H9 (cell line): ENCODE measurements at regions not wholly inside any gene's neighbourhood (a gene's known extent, or its start where the extent isn't known, plus 50 kb on each side); places are given as distances from the start of the nearest gene placed in this dataset.

Experiments
- DNase-seq: peaks from one replicate; pipeline ENCODE4 v3.0.0-alpha.2; 2017
- H2AFZ ChIP-seq: one replicate; pipeline ENCODE4 v1.6.1; 2013; ENCODE audit warnings: mild to moderate bottlenecking, low read length, control low read depth, moderate library complexity
- H2AK5ac ChIP-seq: 2 replicates; pipeline ENCODE4 v1.6.1; 2013; ENCODE audit warnings: low read length, control low read depth, mixed read lengths; ENCODE audit not compliant: insufficient read length
- H2BK120ac ChIP-seq: one replicate; pipeline ENCODE4 v1.6.1; 2013; ENCODE audit warnings: low read depth, mild to moderate bottlenecking, low read length, control low read depth, inconsistent platforms; ENCODE audit not compliant: poor library complexity, severe bottlenecking
- H2BK12ac ChIP-seq: 2 replicates; pipeline ENCODE4 v1.6.1; 2013; ENCODE audit warnings: low read length, control low read depth, mixed read lengths, low read depth; ENCODE audit not compliant: insufficient read length
- H2BK15ac ChIP-seq: 2 replicates; pipeline ENCODE4 v1.6.1; 2013; ENCODE audit warnings: low read depth, low read length, control low read depth
- H2BK20ac ChIP-seq: one replicate; pipeline ENCODE4 v1.6.1; 2013; ENCODE audit warnings: low read depth, mild to moderate bottlenecking, low read length, control low read depth, inconsistent platforms; ENCODE audit not compliant: poor library complexity, severe bottlenecking
- H2BK5ac ChIP-seq: 2 replicates; pipeline ENCODE4 v1.6.1; 2013; ENCODE audit warnings: low read length, control low read depth, mixed read lengths; ENCODE audit not compliant: insufficient read length
- H3K14ac ChIP-seq: 2 replicates; pipeline ENCODE4 v1.6.1; 2013; ENCODE audit warnings: low read length, control low read depth; ENCODE audit not compliant: insufficient read depth
- H3K18ac ChIP-seq: 2 replicates; pipeline ENCODE4 v1.6.1; 2013; ENCODE audit warnings: low read depth, mild to moderate bottlenecking, mixed read lengths, low read length, control low read depth; ENCODE audit not compliant: insufficient read length
- H3K23ac ChIP-seq: 2 replicates; pipeline ENCODE4 v1.6.1; 2013; ENCODE audit warnings: low read length, control low read depth, mixed read lengths, low read depth; ENCODE audit not compliant: insufficient read length
- H3K23me2 ChIP-seq: 2 replicates; pipeline ENCODE4 v1.6.1; 2013; ENCODE audit warnings: low read depth, mild to moderate bottlenecking, mixed read lengths, low read length, control low read depth; ENCODE audit not compliant: insufficient read length, poor library complexity, severe bottlenecking
- H3K27ac ChIP-seq: 2 replicates; pipeline ENCODE4 v1.5.1; 2013; ENCODE audit warnings: low read length, control low read depth, mixed read lengths, low read depth; ENCODE audit not compliant: insufficient read length
- H3K27me3 ChIP-seq: 2 replicates; pipeline ENCODE4 v1.6.1; 2013; ENCODE audit warnings: low read length, control low read depth, inconsistent platforms; ENCODE audit not compliant: insufficient read depth
- H3K4ac ChIP-seq: 2 replicates; pipeline ENCODE4 v1.6.1; 2013; ENCODE audit warnings: low read depth, mild to moderate bottlenecking, control low read depth, inconsistent platforms, low read length, moderate library complexity
- H3K4me1 ChIP-seq: 2 replicates; pipeline ENCODE4 v1.6.1; 2013; ENCODE audit warnings: low read length, control low read depth, inconsistent platforms; ENCODE audit not compliant: insufficient read depth
- H3K4me2 ChIP-seq: 2 replicates; pipeline ENCODE4 v1.6.1; 2013; ENCODE audit warnings: low read length, control low read depth, mixed read lengths; ENCODE audit not compliant: insufficient read length, insufficient read depth
- H3K56ac ChIP-seq: 2 replicates; pipeline ENCODE4 v1.6.1; 2013; ENCODE audit warnings: low read depth, mild to moderate bottlenecking, mixed read lengths, low read length, control low read depth; ENCODE audit not compliant: insufficient read length
- H3K79me1 ChIP-seq: 2 replicates; pipeline ENCODE4 v1.6.1; 2013; ENCODE audit warnings: low read depth, mild to moderate bottlenecking, moderate library complexity, low read length, control low read depth, inconsistent platforms; ENCODE audit not compliant: insufficient read depth, poor library complexity, severe bottlenecking
- H3K79me2 ChIP-seq: 2 replicates; pipeline ENCODE4 v1.6.1; 2013; ENCODE audit warnings: low read length, control low read depth, inconsistent platforms; ENCODE audit not compliant: insufficient read depth
- H3K9ac ChIP-seq: 2 replicates; pipeline ENCODE4 v1.6.1; 2013; ENCODE audit warnings: low read length, control low read depth, mixed read lengths; ENCODE audit not compliant: insufficient read length; ENCODE audit errors: extremely low read depth
- H3K9me3 ChIP-seq: one replicate; pipeline ENCODE4 v1.6.1; 2013; ENCODE audit warnings: low read depth, low read length, inconsistent platforms; ENCODE audit not compliant: control insufficient read depth
- H3T11ph ChIP-seq: one replicate; pipeline ENCODE4 v1.6.1; 2013; ENCODE audit warnings: mild to moderate bottlenecking, low read length, control low read depth, inconsistent platforms
- H4K20me1 ChIP-seq: one replicate; pipeline ENCODE4 v1.6.1; 2013; ENCODE audit not compliant: control insufficient read depth, insufficient read length, insufficient read depth
- H4K5ac ChIP-seq: 2 replicates; pipeline ENCODE4 v1.6.1; 2013; ENCODE audit warnings: low read depth, mild to moderate bottlenecking, mixed read lengths, low read length, control low read depth; ENCODE audit not compliant: insufficient read length
- H4K8ac ChIP-seq: replicated peaks from 2 replicates; pipeline ENCODE4 v1.6.1; 2013; ENCODE audit warnings: low read length, control low read depth, mixed read lengths, low read depth; ENCODE audit not compliant: insufficient read length
- H4K91ac ChIP-seq: 2 replicates; pipeline ENCODE4 v1.6.1; 2013; ENCODE audit warnings: low read depth, mild to moderate bottlenecking, moderate library complexity, mixed read lengths, low read length, control low read depth; ENCODE audit not compliant: insufficient read length
- H3K27ac Mint-ChIP-seq, 3 experiments: 2 replicates in 2 of 3; 3 replicates in 1 of 3; pipeline ENCODE4 v1.8.0; 2020 to 2021; ENCODE audit warnings: mixed read lengths in 3 of 3, mild to moderate bottlenecking in 1 of 3, moderate library complexity in 1 of 3
- H3K27me3 Mint-ChIP-seq: 2 replicates; pipeline ENCODE4 v1.8.0; 2021; ENCODE audit warnings: low read depth, mild to moderate bottlenecking, moderate library complexity, mixed read lengths
- H3K36me3 Mint-ChIP-seq, 3 experiments: 2 replicates in 2 of 3; 3 replicates in 1 of 3; pipeline ENCODE4 v1.8.0; 2020 to 2021; ENCODE audit warnings: low read depth in 3 of 3, mixed read lengths in 3 of 3; ENCODE audit not compliant: insufficient read depth in 1 of 3
- H3K4me1 Mint-ChIP-seq, 2 experiments: 2 replicates each; pipeline ENCODE4 v1.8.0; 2020; ENCODE audit warnings: mixed read lengths in 2 of 2
- H3K4me3 Mint-ChIP-seq, 2 experiments: 2 replicates in 1 of 2; 3 replicates in 1 of 2; pipeline ENCODE4 v1.8.0; 2020 to 2021; ENCODE audit warnings: mild to moderate bottlenecking in 2 of 2, mixed read lengths in 2 of 2, moderate library complexity in 1 of 2
- H3K9me3 Mint-ChIP-seq, 2 experiments: 2 replicates in 1 of 2; 3 replicates in 1 of 2; pipeline ENCODE4 v1.8.0; 2020; ENCODE audit warnings: mild to moderate bottlenecking in 2 of 2, mixed read lengths in 2 of 2, moderate library complexity in 1 of 2
- CTCF ChIP-seq: fragments of 200-600 bp; sonication (generic); conservative IDR thresholded peaks from 3 replicates; pipeline ENCODE4 v1.8.0; 2021; ENCODE audit warnings: antibody characterized with exemption, mild to moderate bottlenecking
- WGBS: extraction: QIAGEN DNeasy Blood & Tissue Kit; methylation state at CpG from one replicate; pipeline ENCODE4 v1.1.7; 2013; ENCODE audit warnings: missing lambda C conversion rate, low lambda C conversion rate, mixed read lengths; ENCODE audit not compliant: insufficient read length; ENCODE audit errors: extremely low coverage; 5-methylcytosine and 5-hydroxymethylcytosine counted together

- H2BK12ac ChIP-seq = no peak overlapping the region
These were observed 155.4 kb upstream of the GBE1 start for GRCh38 chr3:81916890-81917289.

More at GRCh38 chr3:81916890-81917289, 155.4 kb upstream of the GBE1 start:
- no peak overlapping the region for H3K18ac ChIP-seq
- H3K27me3 ChIP-seq = no peaks in the 10 kb centered on the region
- no peaks in the 10 kb centered on the region for H3K79me1 ChIP-seq
- H3K36me3 Mint-ChIP-seq = no peaks in the 10 kb centered on the region; a peak in 1 of 7 replicates
- TF ChIP-seq CTCF = no peak
- no peak overlapping the region for H3K23ac ChIP-seq
- no peak overlapping the region for H3K27ac ChIP-seq
- no peak overlapping the region for H3K56ac ChIP-seq
- no peak overlapping the region for H3K9ac ChIP-seq
- H3T11ph ChIP-seq = no peak overlapping the region
- no peak overlapping the region for H2AFZ ChIP-seq
- H2BK20ac ChIP-seq = no peak overlapping the region
- no peaks in the 10 kb centered on the region for H4K20me1 ChIP-seq
- DNase-seq = no peak
- no peak overlapping the region for H2AK5ac ChIP-seq
- no peak overlapping the region for H3K4ac ChIP-seq
- no peak overlapping the region for H3K4me2 ChIP-seq
- H4K8ac ChIP-seq = no peak overlapping the region
- H3K79me2 ChIP-seq = no peaks in the 10 kb centered on the region
- H3K27ac Mint-ChIP-seq = no peak overlapping the region
- H4K5ac ChIP-seq = no peak overlapping the region
- no peak overlapping the region for H2BK15ac ChIP-seq
- H3K23me2 ChIP-seq = no peaks in the 10 kb centered on the region
- WGBS = no CpG with 5 or more reads among the region's 1 CpG
- no peak overlapping the region for H2BK120ac ChIP-seq
- H2BK5ac ChIP-seq = no peak overlapping the region
- 0 out of 2 replicates have a peak, but pooled peaks cover 2% of the 10 kb centered on the region for H3K4me1 ChIP-seq
- no peaks in the 10 kb centered on the region for H3K9me3 ChIP-seq
- H4K91ac ChIP-seq = no peak overlapping the region
- no peak overlapping the region for H3K4me3 Mint-ChIP-seq
- no peaks in the 10 kb centered on the region for H3K27me3 Mint-ChIP-seq
- peaks cover 10 to 12% of the 10 kb centered on the region in 2 experiments; a peak in 3 of 4 replicates for H3K4me1 Mint-ChIP-seq
- H3K14ac ChIP-seq = no peak overlapping the region
- no peaks in the 10 kb centered on the region; a peak in 1 of 5 replicates for H3K9me3 Mint-ChIP-seq
